B cell (primary cell): ENCODE measurements at regions not wholly inside any gene's neighbourhood (a gene's known extent, or its start where the extent isn't known, plus 50 kb on each side); places are given as distances from the start of the nearest gene placed in this dataset.

Experiments
- ATAC-seq: fragments of 200-7000 bp; cut with Tn5 transposase; one replicate; pipeline ENCODE4 v1.10.0; 2021; ENCODE audit warnings: low read depth, mild to moderate bottlenecking, moderate number of reproducible peaks, moderate library complexity
- CTCF ChIA-PET: fragments of 350-600 bp; sonication (Branson Sonifier 250); formaldehyde crosslinking; loops from one replicate; lab custom pipeline; 2021; ENCODE audit warnings: antibody characterized with exemption, inconsistent platforms; lab: Charles Lee
- POLR2A ChIA-PET: fragments of 350-600 bp; sonication (Branson Sonifier 250); formaldehyde crosslinking; loops from one replicate; lab custom pipeline; 2021; ENCODE audit warnings: antibody characterized with exemption; lab: Charles Lee
- DNase-seq: peaks from one replicate; pipeline ENCODE4 v3.0.0; 2013
- H2AFZ ChIP-seq: 2 replicates; pipeline ENCODE4 v1.6.1; 2012; ENCODE audit warnings: mild to moderate bottlenecking, low read depth, low read length; ENCODE audit not compliant: insufficient read depth, poor library complexity, severe bottlenecking
- H3K27ac ChIP-seq, 2 donors: 1 replicate in 1 of 2; 2 replicates in 1 of 2; pipeline ENCODE4 v1.5.1; 2012 to 2013; ENCODE audit warnings: low read length in 2 of 2, mild to moderate bottlenecking in 2 of 2, moderate library complexity in 1 of 2
- H3K27me3 ChIP-seq, 4 experiments: fragments of 200-600 bp in 1 of 4; sonication (generic) in 1 of 4; replicated peaks in 1 of 4; 1 replicate in 2 of 4; 2 replicates in 2 of 4; pipeline versions ENCODE4 v1.6.1 to v1.7.0; 2013 to 2016; ENCODE audit warnings: low read length in 3 of 4, mild to moderate bottlenecking in 2 of 4, mixed read lengths in 1 of 4, moderate library complexity in 1 of 4; ENCODE audit not compliant: insufficient read depth in 4 of 4, control insufficient read depth in 3 of 4; ENCODE audit errors: control extremely low read depth in 1 of 4
- H3K36me3 ChIP-seq, 2 experiments: replicated peaks in 1 of 2; 1 replicate in 1 of 2; 2 replicates in 1 of 2; pipeline versions ENCODE4 v1.6.1 to v1.7.1; 2013; ENCODE audit warnings: low read length in 1 of 2; ENCODE audit not compliant: insufficient read depth in 2 of 2, control insufficient read depth in 1 of 2; ENCODE audit errors: control extremely low read depth in 1 of 2, extremely low read depth in 1 of 2
- H3K4me1 ChIP-seq, 2 donors: fragments of 200-600 bp in 1 of 2; sonication (generic) in 1 of 2; 1 replicate in 1 of 2; 2 replicates in 1 of 2; pipeline versions ENCODE4 v1.5.1 to v1.6.1; 2013 to 2017; ENCODE audit warnings: low read length in 2 of 2; ENCODE audit not compliant: control insufficient read depth in 2 of 2, insufficient read depth in 2 of 2
- H3K4me2 ChIP-seq: replicated peaks from 2 replicates; pipeline ENCODE3; 2012; ENCODE audit warnings: mild to moderate bottlenecking, low read depth, low read length; ENCODE audit not compliant: poor library complexity, severe bottlenecking
- H3K4me3 ChIP-seq, 5 experiments: fragments of 200-600 bp in 1 of 5; sonication (generic) in 1 of 5; 1 replicate in 3 of 5; 2 replicates in 2 of 5; pipeline versions ENCODE4 v1.5.1 to v1.7.0; 2011 to 2016; ENCODE audit warnings: low read length in 4 of 5, mild to moderate bottlenecking in 4 of 5, low read depth in 2 of 5, control low read depth in 1 of 5, moderate library complexity in 1 of 5; ENCODE audit not compliant: insufficient read depth in 1 of 5; ENCODE audit errors: control extremely low read depth in 1 of 5, extremely low read depth in 1 of 5
- H3K79me2 ChIP-seq: fragments of 200-600 bp; sonication (generic); one replicate; pipeline ENCODE4 v1.6.0; 2016; ENCODE audit warnings: low read length; ENCODE audit not compliant: control insufficient read depth, insufficient read depth
- H3K9ac ChIP-seq: fragments of 200-600 bp; sonication (generic); 2 replicates; pipeline ENCODE4 v1.6.1; 2017; ENCODE audit warnings: mild to moderate bottlenecking, low read length, moderate library complexity
- H3K9me3 ChIP-seq, 3 donors: one replicate each; pipeline versions ENCODE4 v1.6.1 to v1.7.1; 2013; ENCODE audit warnings: low read length in 2 of 3; ENCODE audit not compliant: control insufficient read depth in 2 of 3, insufficient read depth in 1 of 3; ENCODE audit errors: control extremely low read depth in 1 of 3
- H4K20me1 ChIP-seq: 2 replicates; pipeline ENCODE4 v1.6.0; 2012; ENCODE audit warnings: mild to moderate bottlenecking, low read length; ENCODE audit not compliant: insufficient read depth, control insufficient read depth, poor library complexity, severe bottlenecking
- H3K27ac Mint-ChIP-seq: one replicate; pipeline ENCODE4 v1.8.0; 2021; ENCODE audit warnings: mixed read lengths
- H3K27me3 Mint-ChIP-seq: one replicate; pipeline ENCODE4 v1.8.0; 2021; ENCODE audit warnings: mixed read lengths
- H3K4me1 Mint-ChIP-seq: one replicate; pipeline ENCODE4 v1.8.0; 2021; ENCODE audit warnings: mixed read lengths
- H3K4me3 Mint-ChIP-seq: one replicate; pipeline ENCODE4 v1.8.0; 2021; ENCODE audit warnings: mixed read lengths
- H3K9me3 Mint-ChIP-seq: one replicate; pipeline ENCODE4 v1.8.0; 2022; ENCODE audit warnings: mixed read lengths; ENCODE audit not compliant: insufficient read depth
- EZH2 ChIP-seq: IDR thresholded peaks from 2 replicates; pipeline ENCODE4 v1.6.1; 2012; ENCODE audit warnings: borderline replicate concordance, low read depth, mild to moderate bottlenecking, moderate library complexity, low read length; ENCODE audit not compliant: insufficient read depth, poor library complexity, severe bottlenecking
- WGBS: methylation state at CpG from one replicate; pipeline ENCODE4 v1.1.5; 2013; ENCODE audit warnings: missing lambda C conversion rate; ENCODE audit not compliant: insufficient coverage; 5-methylcytosine and 5-hydroxymethylcytosine counted together
- intact Hi-C: fragments of 100-400 bp; cut with micrococcal nuclease; formaldehyde crosslinking; loops from one replicate; pipeline ENCODE4 v1.10.0; 2022
- TF ChIP-seq, protein P1 (sequence below): fragments of 200-600 bp; IDR thresholded peaks from one replicate; pipeline ENCODE4 v1.8.0; 2022; ENCODE audit warnings: antibody characterized with exemption, mild to moderate bottlenecking

DNA sequence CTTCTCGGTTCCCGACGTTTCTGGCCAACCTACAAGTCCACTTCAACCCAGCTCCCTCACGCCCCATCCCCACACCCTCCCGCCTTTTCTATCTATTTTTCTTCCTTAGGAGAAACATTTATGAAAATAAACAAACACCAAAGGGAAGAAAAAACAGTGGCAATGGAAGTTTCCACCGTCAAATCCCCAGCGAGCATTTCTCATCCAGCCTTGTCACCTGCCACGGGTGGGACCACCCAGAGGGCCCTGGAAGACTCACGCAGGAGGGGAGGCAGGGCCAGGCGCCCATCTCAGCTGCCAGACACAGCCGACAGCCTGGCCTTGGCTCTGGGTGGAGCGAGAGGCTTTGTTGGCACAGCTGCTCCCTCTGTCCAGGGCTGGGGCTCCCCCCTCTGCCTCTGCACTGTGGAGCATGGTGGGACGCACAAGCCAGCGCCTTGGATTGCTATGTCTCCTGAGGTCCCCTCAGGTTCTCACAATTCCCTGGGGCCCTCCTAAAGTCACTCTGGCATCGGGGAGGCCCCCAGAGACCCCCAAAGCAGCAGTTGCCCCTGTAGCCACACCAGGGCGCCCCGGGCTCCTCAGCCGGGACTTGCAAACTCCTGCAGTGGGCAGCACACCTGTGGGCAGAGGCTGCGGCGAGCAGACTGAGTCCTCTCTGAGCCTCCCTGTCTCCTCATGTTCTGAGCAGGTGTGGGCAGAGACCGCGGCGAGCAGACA is 395.7 kb upstream of the SALL3 start:
- H3K27me3 Mint-ChIP-seq, result no peaks in the 10 kb centered on the region
- no peak for ATAC-seq
- POLR2A ChIA-PET, result no interaction called here
- H3K4me1 Mint-ChIP-seq, result no peaks in the 10 kb centered on the region
- Histone ChIP-seq H3K4me3 (no peak overlapping the region), H4K20me1 (no peaks in the 10 kb centered on the region), H3K36me3 (no peaks in the 10 kb centered on the region), H3K4me2 (no peak overlapping the region), H3K9me3 (peaks cover 0 to 41% (median 0%) of the 10 kb centered on the region in 3 donors), H3K27ac (no peak overlapping the region), H2AFZ (no peak overlapping the region), H3K27me3 (no peaks in the 10 kb centered on the region), H3K4me1 (no peaks in the 10 kb centered on the region), H3K9ac (no peak overlapping the region), H3K79me2 (no peaks in the 10 kb centered on the region)
- no peak for TF ChIP-seq EZH2
- TF ChIP-seq, protein P1, sequence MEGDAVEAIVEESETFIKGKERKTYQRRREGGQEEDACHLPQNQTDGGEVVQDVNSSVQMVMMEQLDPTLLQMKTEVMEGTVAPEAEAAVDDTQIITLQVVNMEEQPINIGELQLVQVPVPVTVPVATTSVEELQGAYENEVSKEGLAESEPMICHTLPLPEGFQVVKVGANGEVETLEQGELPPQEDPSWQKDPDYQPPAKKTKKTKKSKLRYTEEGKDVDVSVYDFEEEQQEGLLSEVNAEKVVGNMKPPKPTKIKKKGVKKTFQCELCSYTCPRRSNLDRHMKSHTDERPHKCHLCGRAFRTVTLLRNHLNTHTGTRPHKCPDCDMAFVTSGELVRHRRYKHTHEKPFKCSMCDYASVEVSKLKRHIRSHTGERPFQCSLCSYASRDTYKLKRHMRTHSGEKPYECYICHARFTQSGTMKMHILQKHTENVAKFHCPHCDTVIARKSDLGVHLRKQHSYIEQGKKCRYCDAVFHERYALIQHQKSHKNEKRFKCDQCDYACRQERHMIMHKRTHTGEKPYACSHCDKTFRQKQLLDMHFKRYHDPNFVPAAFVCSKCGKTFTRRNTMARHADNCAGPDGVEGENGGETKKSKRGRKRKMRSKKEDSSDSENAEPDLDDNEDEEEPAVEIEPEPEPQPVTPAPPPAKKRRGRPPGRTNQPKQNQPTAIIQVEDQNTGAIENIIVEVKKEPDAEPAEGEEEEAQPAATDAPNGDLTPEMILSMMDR, result no peak
- intact Hi-C loops, result no loop called here
- CTCF ChIA-PET, result no interaction called here
- H3K4me3 Mint-ChIP-seq, result no peak overlapping the region
- DNase-seq, result no peak
- WGBS, result 93% methylated on average over 22 of the region's 23 CpGs
- peaks cover 3% of the 10 kb centered on the region for H3K9me3 Mint-ChIP-seq
- no peak overlapping the region for H3K27ac Mint-ChIP-seq

GRCh38 chr18:78584459-78585022 is 395.1 kb upstream of the SALL3 start:
- H3K4me2 ChIP-seq, result no peak overlapping the region
- CTCF ChIA-PET, result no interaction called here
- no peak overlapping the region for H3K9ac ChIP-seq
- no peak for ATAC-seq
- WGBS, result 90% methylated on average over 17 of the region's 19 CpGs
- no peak overlapping the region for H3K4me3 Mint-ChIP-seq
- no peak overlapping the region for H3K27ac ChIP-seq
- no peak overlapping the region for H3K27ac Mint-ChIP-seq
- H3K36me3 ChIP-seq, result no peaks in the 10 kb centered on the region
- H2AFZ ChIP-seq, result no peak overlapping the region
- H3K27me3 Mint-ChIP-seq, result no peaks in the 10 kb centered on the region
- no peaks in the 10 kb centered on the region for H4K20me1 ChIP-seq
- DNase-seq, result no peak
- peaks cover 0 to 41% (median 0%) of the 10 kb centered on the region in 3 donors for H3K9me3 ChIP-seq
- H3K4me1 ChIP-seq, result no peaks in the 10 kb centered on the region
- no peaks in the 10 kb centered on the region for H3K27me3 ChIP-seq
- H3K4me3 ChIP-seq, result no peak overlapping the region
- intact Hi-C loops, result no loop called here
- peaks cover 3% of the 10 kb centered on the region for H3K9me3 Mint-ChIP-seq
- POLR2A ChIA-PET, result no interaction called here
- no peaks in the 10 kb centered on the region for H3K4me1 Mint-ChIP-seq
- TF ChIP-seq EZH2, result no peak
- TF ChIP-seq, protein P1, result no peak
- no peaks in the 10 kb centered on the region for H3K79me2 ChIP-seq
